Activated T-helper 1 cell treated with anti-CD3 and anti-CD28 coated beads, Interleukin-12 subunit alpha, Interleukin-12 subunit beta, Interleukin-2, Interleukin-4 antibody, amounts not matched to agents 30 ng/mL and 10 ng/mL and 1 ng/mL, durations not matched to agents 14 hours and 24 hours and 36 hours (primary cell): ENCODE measurements at regions not wholly inside any gene's neighbourhood (a gene's known extent, or its start where the extent isn't known, plus 50 kb on each side); places are given as distances from the start of the nearest gene placed in this dataset.

ENCODE experiments used
- DNase-seq: peaks from one replicate; pipeline ENCODE4 v3.0.0; 2021; ENCODE audit warnings: low spot score
- H3K27ac Mint-ChIP-seq: one replicate; pipeline ENCODE4 v1.8.0; 2021; ENCODE audit warnings: mild to moderate bottlenecking, mixed read lengths
- H3K27me3 Mint-ChIP-seq: one replicate; pipeline ENCODE4 v1.8.0; 2022; ENCODE audit warnings: mild to moderate bottlenecking, moderate library complexity, mixed read lengths; ENCODE audit not compliant: insufficient read depth
- H3K36me3 Mint-ChIP-seq: one replicate; pipeline ENCODE4 v1.8.0; 2021; ENCODE audit warnings: low read depth, mixed read lengths
- H3K4me1 Mint-ChIP-seq: one replicate; pipeline ENCODE4 v1.8.0; 2021; ENCODE audit warnings: low read depth, mixed read lengths
- H3K4me3 Mint-ChIP-seq: one replicate; pipeline ENCODE4 v1.8.0; 2021; ENCODE audit warnings: mild to moderate bottlenecking, moderate library complexity, mixed read lengths
- H3K9me3 Mint-ChIP-seq: one replicate; pipeline ENCODE4 v1.8.0; 2021; ENCODE audit warnings: mixed read lengths
- intact Hi-C: fragments of 100-400 bp; cut with micrococcal nuclease; formaldehyde crosslinking; loops from one replicate; pipeline ENCODE4 v1.15.1; 2024

DNA sequence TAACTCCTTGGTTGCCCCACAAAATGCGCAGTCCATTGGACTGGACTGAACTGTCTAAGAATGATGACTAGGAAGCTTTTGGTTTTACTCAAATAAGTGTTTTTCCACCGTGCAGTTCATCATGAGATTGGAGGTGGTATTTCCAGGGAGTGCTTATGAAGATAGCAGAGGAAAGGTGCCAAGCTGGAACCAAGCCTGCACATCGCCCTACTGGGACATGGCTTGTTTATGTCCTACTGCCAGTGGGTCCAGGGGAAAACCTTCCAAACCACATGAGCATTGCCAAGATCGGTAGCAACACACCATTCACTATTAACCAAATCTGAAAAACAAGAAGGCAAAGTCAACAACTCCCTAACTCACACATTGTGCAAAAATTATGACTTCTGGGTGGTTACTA, 54.7 kb upstream of the DSCAM start:
- H3K36me3 Mint-ChIP-seq, result no peaks in the 10 kb centered on the region
- intact Hi-C loops, result no loop called here
- no peaks in the 10 kb centered on the region for H3K4me1 Mint-ChIP-seq
- H3K4me3 Mint-ChIP-seq, result no peak overlapping the region
- DNase-seq, result no peak
- no peak overlapping the region for H3K27ac Mint-ChIP-seq
- peaks cover 2% of the 10 kb centered on the region for H3K27me3 Mint-ChIP-seq
- peaks cover 18% of the 10 kb centered on the region for H3K9me3 Mint-ChIP-seq

GRCh38 chr21:40902299-40902698, 55.3 kb upstream of the DSCAM start:
- peaks cover 2% of the 10 kb centered on the region for H3K27me3 Mint-ChIP-seq
- H3K36me3 Mint-ChIP-seq, result no peaks in the 10 kb centered on the region
- H3K27ac Mint-ChIP-seq, result no peak overlapping the region
- H3K4me3 Mint-ChIP-seq, result no peak overlapping the region
- intact Hi-C loops, result no loop called here
- H3K9me3 Mint-ChIP-seq, result peaks cover 16% of the 10 kb centered on the region
- H3K4me1 Mint-ChIP-seq, result no peaks in the 10 kb centered on the region
- DNase-seq, result no peak

DNA sequence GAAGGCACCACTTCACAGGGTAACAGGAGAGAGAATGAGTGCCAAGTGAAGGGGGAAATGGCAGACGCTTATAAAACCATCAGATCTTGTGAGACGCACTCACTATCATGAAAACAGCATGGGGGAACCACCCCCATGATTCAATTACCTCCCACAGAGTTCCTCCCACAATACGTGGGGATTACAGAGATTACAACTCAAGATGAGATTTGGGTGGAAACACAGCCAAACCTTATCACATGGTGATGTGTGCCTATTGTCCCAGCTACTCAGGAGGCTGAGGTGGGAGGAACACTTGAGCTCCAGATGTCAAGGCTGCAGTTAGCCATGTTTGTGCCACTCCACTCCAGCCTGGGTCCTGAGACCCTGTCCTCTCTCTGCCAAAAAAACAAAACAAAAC, 56.0 kb upstream of the DSCAM start:
- no peak for DNase-seq
- Mint-ChIP-seq H3K27ac (no peak overlapping the region), H3K36me3 (no peaks in the 10 kb centered on the region), H3K4me3 (no peak overlapping the region), H3K4me1 (no peaks in the 10 kb centered on the region), H3K27me3 (peaks cover 2% of the 10 kb centered on the region), H3K9me3 (peaks cover 16% of the 10 kb centered on the region)
- intact Hi-C loops, result no loop called here

- peaks cover 2% of the 10 kb centered on the region for H3K27me3 Mint-ChIP-seq
- H3K9me3 Mint-ChIP-seq, result peaks cover 1% of the 10 kb centered on the region
- no peak overlapping the region for H3K27ac Mint-ChIP-seq
- no peaks in the 10 kb centered on the region for H3K36me3 Mint-ChIP-seq
- no peak for DNase-seq
- H3K4me1 Mint-ChIP-seq, result no peaks in the 10 kb centered on the region
- intact Hi-C loops, result no loop called here
- H3K4me3 Mint-ChIP-seq, result no peak overlapping the region
Measured at GRCh38 chr21:40905251-40905650, 58.3 kb upstream of the DSCAM start.

GRCh38 chr21:40912375-40912774, 65.4 kb upstream of the DSCAM start:
- Mint-ChIP-seq H3K4me3 (no peak overlapping the region), H3K9me3 (peaks cover 13% of the 10 kb centered on the region), H3K27me3 (no peaks in the 10 kb centered on the region), H3K27ac (no peak overlapping the region), H3K4me1 (no peaks in the 10 kb centered on the region), H3K36me3 (no peaks in the 10 kb centered on the region)
- intact Hi-C loops, result no loop called here
- no peak for DNase-seq

DNA sequence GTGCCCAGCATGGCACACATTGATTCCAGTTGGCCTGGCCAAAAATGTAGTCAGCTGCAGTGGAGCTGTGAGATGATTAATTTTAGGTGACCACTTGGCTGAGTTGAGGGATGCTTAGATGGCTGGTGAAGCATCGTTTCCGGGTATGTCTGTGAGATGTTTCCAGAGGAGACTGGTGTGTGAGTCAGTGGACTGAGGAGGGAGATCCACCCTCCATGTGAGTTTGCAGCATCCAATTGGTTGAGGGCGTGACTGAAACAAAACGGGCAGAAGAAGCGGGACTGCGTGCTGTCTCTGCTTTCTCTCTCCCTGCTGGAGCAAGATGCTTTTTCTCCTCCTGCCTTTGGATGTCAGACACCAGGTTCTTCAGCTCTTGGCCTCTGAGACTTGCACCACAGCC, 68.2 kb upstream of the DSCAM start:
- no peaks in the 10 kb centered on the region for H3K36me3 Mint-ChIP-seq
- no peak overlapping the region for H3K4me3 Mint-ChIP-seq
- no peak overlapping the region for H3K27ac Mint-ChIP-seq
- peaks cover 17% of the 10 kb centered on the region for H3K9me3 Mint-ChIP-seq
- H3K27me3 Mint-ChIP-seq, result no peaks in the 10 kb centered on the region
- no peaks in the 10 kb centered on the region for H3K4me1 Mint-ChIP-seq
- intact Hi-C loops, result no loop called here
- DNase-seq, result no peak

- Mint-ChIP-seq H3K4me1 (no peaks in the 10 kb centered on the region), H3K4me3 (no peak overlapping the region), H3K27me3 (no peaks in the 10 kb centered on the region), H3K9me3 (peaks cover 13% of the 10 kb centered on the region), H3K36me3 (no peaks in the 10 kb centered on the region), H3K27ac (no peak overlapping the region)
- no peak for DNase-seq
- intact Hi-C loops, result no loop called here
Measured at GRCh38 chr21:40923407-40923806, 76.4 kb upstream of the DSCAM start.

DNA sequence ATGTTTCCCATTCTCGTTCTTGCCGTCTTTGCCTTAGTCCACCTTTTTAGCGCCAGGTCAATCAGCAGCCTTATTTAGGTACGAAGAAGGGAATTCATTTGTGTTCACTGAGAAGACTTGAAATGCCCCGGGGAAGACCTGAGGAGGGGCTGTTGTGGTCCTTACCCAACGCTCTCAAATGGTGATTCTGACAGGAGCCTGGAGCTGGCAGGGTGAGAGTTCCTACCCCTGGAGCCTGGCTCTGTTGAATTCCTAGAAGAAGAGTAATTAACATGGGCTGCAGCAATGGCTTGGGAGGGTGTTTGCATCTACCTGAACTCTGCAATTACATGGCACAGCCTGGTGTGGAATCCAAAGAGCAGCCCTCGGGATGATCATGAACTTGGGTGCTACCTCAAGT, 76.9 kb upstream of the DSCAM start:
- no peaks in the 10 kb centered on the region for H3K4me1 Mint-ChIP-seq
- H3K4me3 Mint-ChIP-seq, result no peak overlapping the region
- DNase-seq, result no peak
- H3K9me3 Mint-ChIP-seq, result peaks cover 14% of the 10 kb centered on the region
- H3K27me3 Mint-ChIP-seq, result no peaks in the 10 kb centered on the region
- intact Hi-C loops, result no loop called here
- no peak overlapping the region for H3K27ac Mint-ChIP-seq
- H3K36me3 Mint-ChIP-seq, result no peaks in the 10 kb centered on the region

GRCh38 chr21:40924641-40925040, 77.7 kb upstream of the DSCAM start:
- DNase-seq, result no peak
- peaks cover 19% of the 10 kb centered on the region for H3K9me3 Mint-ChIP-seq
- H3K36me3 Mint-ChIP-seq, result no peaks in the 10 kb centered on the region
- no peak overlapping the region for H3K4me3 Mint-ChIP-seq
- H3K27ac Mint-ChIP-seq, result no peak overlapping the region
- no peaks in the 10 kb centered on the region for H3K27me3 Mint-ChIP-seq
- intact Hi-C loops, result no loop called here
- H3K4me1 Mint-ChIP-seq, result no peaks in the 10 kb centered on the region

DNA sequence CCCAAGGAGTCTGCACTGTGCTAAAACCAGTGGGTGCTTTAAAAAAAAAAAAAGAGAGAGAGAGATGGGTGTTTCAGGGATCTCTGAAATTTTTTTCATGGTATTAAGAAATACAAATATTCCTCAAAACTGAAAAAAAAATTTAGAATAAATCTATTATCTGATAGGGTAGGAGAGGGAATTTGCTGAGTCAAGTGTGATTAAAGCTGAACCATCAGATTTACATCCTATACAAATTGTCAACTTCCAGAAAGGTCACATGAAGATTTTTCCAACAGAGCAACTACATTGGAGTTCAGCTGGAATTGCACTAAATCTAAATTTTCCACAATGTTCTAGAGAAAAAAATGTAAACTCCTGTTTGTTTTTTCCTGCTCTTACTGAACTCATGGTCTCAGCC, 79.3 kb upstream of the DSCAM start:
- no peaks in the 10 kb centered on the region for H3K4me1 Mint-ChIP-seq
- intact Hi-C loops, result no loop called here
- H3K4me3 Mint-ChIP-seq, result no peak overlapping the region
- no peaks in the 10 kb centered on the region for H3K27me3 Mint-ChIP-seq
- no peak for DNase-seq
- H3K36me3 Mint-ChIP-seq, result no peaks in the 10 kb centered on the region
- no peak overlapping the region for H3K27ac Mint-ChIP-seq
- H3K9me3 Mint-ChIP-seq, result peaks cover 23% of the 10 kb centered on the region

DNA sequence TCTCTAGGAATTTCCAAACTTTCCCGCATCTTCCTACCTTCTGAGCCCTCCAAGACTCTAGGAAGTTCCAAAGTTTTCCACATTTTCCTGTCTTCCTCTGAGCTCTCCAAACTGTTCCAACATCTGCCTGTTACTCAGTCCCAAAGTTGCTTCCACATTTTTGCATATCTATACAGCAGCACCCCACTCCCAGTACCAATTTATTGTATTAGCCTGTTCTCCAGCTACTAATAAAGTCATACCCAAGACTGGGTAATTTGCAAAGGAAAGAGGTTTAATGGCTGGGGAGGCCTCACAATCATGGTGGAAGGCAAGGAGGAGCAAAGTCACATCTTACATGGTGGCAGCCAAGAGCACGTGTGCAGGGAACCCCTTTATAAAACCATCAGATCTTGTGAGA, 82.9 kb upstream of the DSCAM start:
- Mint-ChIP-seq H3K27ac (no peak overlapping the region), H3K4me1 (no peaks in the 10 kb centered on the region), H3K27me3 (no peaks in the 10 kb centered on the region), H3K36me3 (no peaks in the 10 kb centered on the region), H3K9me3 (peaks cover 32% of the 10 kb centered on the region), H3K4me3 (no peak overlapping the region)
- intact Hi-C loops, result no loop called here
- DNase-seq, result no peak

GRCh38 chr21:40931197-40931596, 84.2 kb upstream of the DSCAM start:
- DNase-seq, result no peak
- H3K4me3 Mint-ChIP-seq, result no peak overlapping the region
- H3K27me3 Mint-ChIP-seq, result no peaks in the 10 kb centered on the region
- H3K4me1 Mint-ChIP-seq, result no peaks in the 10 kb centered on the region
- intact Hi-C loops, result no loop called here
- H3K27ac Mint-ChIP-seq, result no peak overlapping the region
- peaks cover 32% of the 10 kb centered on the region for H3K9me3 Mint-ChIP-seq
- no peaks in the 10 kb centered on the region for H3K36me3 Mint-ChIP-seq

DNA sequence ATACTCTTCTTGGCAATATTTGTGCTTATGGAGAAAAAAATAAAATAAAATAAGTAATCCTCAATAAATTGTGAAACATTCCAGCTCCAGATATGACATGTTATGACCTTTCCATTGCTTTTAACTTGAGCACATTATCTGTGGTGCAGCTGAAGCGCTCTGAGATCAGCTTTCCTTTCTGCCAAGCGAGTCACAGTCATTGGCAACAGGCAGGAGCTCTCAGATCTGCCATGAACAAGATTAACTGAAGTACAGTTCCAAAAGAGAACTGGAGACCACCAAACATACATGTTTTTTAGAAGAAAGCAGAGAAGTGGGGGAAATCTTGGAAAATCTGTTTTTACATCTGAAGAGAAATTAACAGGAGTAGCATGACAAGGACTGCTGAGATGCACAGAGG, 89.2 kb upstream of the DSCAM start:
- intact Hi-C loops, result no loop called here
- H3K27ac Mint-ChIP-seq, result no peak overlapping the region
- H3K9me3 Mint-ChIP-seq, result peaks cover 10% of the 10 kb centered on the region
- no peaks in the 10 kb centered on the region for H3K4me1 Mint-ChIP-seq
- no peaks in the 10 kb centered on the region for H3K27me3 Mint-ChIP-seq
- no peaks in the 10 kb centered on the region for H3K36me3 Mint-ChIP-seq
- H3K4me3 Mint-ChIP-seq, result no peak overlapping the region
- DNase-seq, result no peak

GRCh38 chr21:40936771-40937261, 89.9 kb upstream of the DSCAM start:
- intact Hi-C loops, result no loop called here
- no peak for DNase-seq
- H3K27ac Mint-ChIP-seq, result no peak overlapping the region
- no peaks in the 10 kb centered on the region for H3K27me3 Mint-ChIP-seq
- no peak overlapping the region for H3K4me3 Mint-ChIP-seq
- H3K36me3 Mint-ChIP-seq, result no peaks in the 10 kb centered on the region
- H3K9me3 Mint-ChIP-seq, result peaks cover 4% of the 10 kb centered on the region
- H3K4me1 Mint-ChIP-seq, result no peaks in the 10 kb centered on the region
